MCF 10A (cell line): ENCODE measurements at regions not wholly inside any gene's neighbourhood (a gene's known extent, or its start where the extent isn't known, plus 50 kb on each side); places are given as distances from the start of the nearest gene placed in this dataset.

Experiments
- BruUV-seq: library from RNA; stranded (reverse); fragments of 400-500 nt; replicated peaks from 2 replicates; lab custom pipeline; 2021; lab: Mats Ljungman, UMichigan
- CTCF ChIA-PET: fragments of 300-600 bp; sonication (Branson Sonifier 250); formaldehyde crosslinking; extraction: SDS; loops from one replicate; lab custom pipeline; 2021; ENCODE audit warnings: antibody characterized with exemption, inconsistent platforms; lab: Yijun Ruan, JAX
- POLR2A ChIA-PET: fragments of 300-600, 350-650 bp; sonication (Branson Sonifier 250); formaldehyde crosslinking; extraction: SDS; loops from one replicate; lab custom pipeline; 2020; ENCODE audit warnings: antibody characterized with exemption, inconsistent platforms; lab: Yijun Ruan, JAX
- DNase-seq: peaks from one replicate; pipeline ENCODE4 v3.0.0-alpha.2; 2018; ENCODE audit not compliant: unreplicated experiment
- H3K27ac Mint-ChIP-seq: one replicate; pipeline ENCODE4 v1.8.0; 2022; ENCODE audit warnings: mild to moderate bottlenecking, low read depth, mixed read lengths; ENCODE audit not compliant: unreplicated experiment
- H3K27me3 Mint-ChIP-seq: one replicate; pipeline ENCODE4 v1.8.0; 2022; ENCODE audit warnings: mixed read lengths; ENCODE audit not compliant: insufficient read depth, unreplicated experiment
- H3K36me3 Mint-ChIP-seq: one replicate; pipeline ENCODE4 v1.8.0; 2022; ENCODE audit warnings: mild to moderate bottlenecking, moderate library complexity, mixed read lengths; ENCODE audit not compliant: insufficient read depth, unreplicated experiment
- H3K4me1 Mint-ChIP-seq: one replicate; pipeline ENCODE4 v1.8.0; 2022; ENCODE audit warnings: mixed read lengths; ENCODE audit not compliant: insufficient read depth, unreplicated experiment
- H3K4me3 Mint-ChIP-seq: one replicate; pipeline ENCODE4 v1.8.0; 2022; ENCODE audit warnings: mild to moderate bottlenecking, moderate library complexity, mixed read lengths; ENCODE audit not compliant: unreplicated experiment
- H3K9me3 Mint-ChIP-seq: one replicate; pipeline ENCODE4 v1.8.0; 2022; ENCODE audit warnings: mixed read lengths; ENCODE audit not compliant: unreplicated experiment
- intact Hi-C: fragments of 100-400 bp; cut with micrococcal nuclease; formaldehyde crosslinking; loops from 2 replicates; pipeline ENCODE4 v1.14.1; 2022
- TF ChIP-seq, protein P1 (sequence below): fragments of 200-600 bp; IDR thresholded peaks from one replicate; pipeline ENCODE4 v1.8.0; 2022; ENCODE audit warnings: antibody characterized with exemption, mild to moderate bottlenecking; ENCODE audit not compliant: unreplicated experiment

DNA sequence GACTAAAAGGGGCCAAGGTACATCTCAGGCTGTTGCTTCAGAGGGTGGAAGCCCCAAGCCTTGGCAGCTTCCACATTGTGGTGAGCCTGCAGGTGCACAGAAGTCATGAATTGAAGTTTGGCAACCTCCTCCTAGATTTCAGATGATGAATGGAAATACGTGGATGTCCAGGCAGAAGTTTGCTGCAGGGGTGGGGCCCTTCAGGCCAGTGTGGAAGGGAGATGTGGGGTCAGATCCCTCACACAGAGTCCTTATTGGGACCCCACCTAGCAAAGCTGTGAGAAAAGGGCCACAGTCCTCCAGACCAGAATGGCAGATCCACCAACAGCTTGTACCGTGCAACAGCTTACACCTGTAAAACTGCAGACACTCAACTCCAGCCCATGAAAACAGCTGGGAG lies 67.4 kb upstream of the PTGS2 start:
- Mint-ChIP-seq H3K27ac (no peak overlapping the region), H3K36me3 (no peaks in the 10 kb centered on the region), H3K27me3 (no peaks in the 10 kb centered on the region), H3K4me1 (peaks cover 4% of the 10 kb centered on the region), H3K4me3 (no peak overlapping the region), H3K9me3 (no peaks in the 10 kb centered on the region)
- no peak for DNase-seq
- intact Hi-C loops, result no loop called here
- POLR2A ChIA-PET, result no interaction called here
- TF ChIP-seq, protein P1, sequence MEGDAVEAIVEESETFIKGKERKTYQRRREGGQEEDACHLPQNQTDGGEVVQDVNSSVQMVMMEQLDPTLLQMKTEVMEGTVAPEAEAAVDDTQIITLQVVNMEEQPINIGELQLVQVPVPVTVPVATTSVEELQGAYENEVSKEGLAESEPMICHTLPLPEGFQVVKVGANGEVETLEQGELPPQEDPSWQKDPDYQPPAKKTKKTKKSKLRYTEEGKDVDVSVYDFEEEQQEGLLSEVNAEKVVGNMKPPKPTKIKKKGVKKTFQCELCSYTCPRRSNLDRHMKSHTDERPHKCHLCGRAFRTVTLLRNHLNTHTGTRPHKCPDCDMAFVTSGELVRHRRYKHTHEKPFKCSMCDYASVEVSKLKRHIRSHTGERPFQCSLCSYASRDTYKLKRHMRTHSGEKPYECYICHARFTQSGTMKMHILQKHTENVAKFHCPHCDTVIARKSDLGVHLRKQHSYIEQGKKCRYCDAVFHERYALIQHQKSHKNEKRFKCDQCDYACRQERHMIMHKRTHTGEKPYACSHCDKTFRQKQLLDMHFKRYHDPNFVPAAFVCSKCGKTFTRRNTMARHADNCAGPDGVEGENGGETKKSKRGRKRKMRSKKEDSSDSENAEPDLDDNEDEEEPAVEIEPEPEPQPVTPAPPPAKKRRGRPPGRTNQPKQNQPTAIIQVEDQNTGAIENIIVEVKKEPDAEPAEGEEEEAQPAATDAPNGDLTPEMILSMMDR, result no peak
- no TSS peak for BruUV-seq
- CTCF ChIA-PET, result interaction anchor here (0.9 to 1.8 kb wide), 2 partner anchors 25 to 142 kb away, joined by 3 to 7 read pairs; no protein-coding TSS in a partner anchor

DNA sequence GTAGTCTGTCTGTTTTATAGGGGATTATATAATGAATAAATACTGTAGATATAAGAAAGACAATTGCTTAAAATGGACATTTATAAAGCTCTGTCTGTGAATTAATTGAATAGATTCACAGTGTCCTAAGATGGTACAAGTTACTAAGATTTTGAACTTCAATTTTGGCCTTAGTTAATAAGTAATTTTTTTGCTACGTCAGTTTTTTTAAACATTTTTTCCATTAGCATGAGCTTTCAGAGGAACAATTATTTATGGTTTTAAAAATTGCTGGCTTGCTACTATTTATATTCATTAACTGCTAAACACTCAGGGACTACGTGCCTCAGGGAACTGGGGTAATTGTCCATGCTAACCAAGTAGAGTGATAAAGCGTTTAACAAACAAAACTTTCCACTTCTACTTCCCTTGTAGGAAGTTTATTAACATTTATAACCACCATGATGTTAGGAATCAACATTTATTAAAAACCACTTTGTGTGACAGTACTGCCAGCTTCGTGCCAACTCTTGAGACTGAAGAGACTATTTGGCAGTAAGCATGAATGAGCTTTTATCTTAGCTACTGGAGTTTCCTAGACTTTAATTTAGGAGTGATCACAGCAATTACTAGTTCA lies 65.4 kb upstream of the PTGS2 start:
- intact Hi-C loops, result no loop called here
- Mint-ChIP-seq H3K36me3 (no peaks in the 10 kb centered on the region), H3K4me1 (peaks cover 2% of the 10 kb centered on the region), H3K9me3 (no peaks in the 10 kb centered on the region), H3K27ac (no peak overlapping the region), H3K4me3 (no peak overlapping the region), H3K27me3 (no peaks in the 10 kb centered on the region)
- no peak for DNase-seq
- POLR2A ChIA-PET, result interaction anchor here (0.8 to 1.2 kb wide), 3 partner anchors 8 to 11 kb away, joined by 3 to 4 read pairs (median 4); no protein-coding TSS in a partner anchor
- BruUV-seq, result no TSS peak
- TF ChIP-seq, protein P1, result no peak
- CTCF ChIA-PET, result interaction anchor here (1.2 to 1.9 kb wide), 3 partner anchors 10 to 23 kb away, joined by 3 to 10 read pairs (median 4); no protein-coding TSS in a partner anchor

DNA sequence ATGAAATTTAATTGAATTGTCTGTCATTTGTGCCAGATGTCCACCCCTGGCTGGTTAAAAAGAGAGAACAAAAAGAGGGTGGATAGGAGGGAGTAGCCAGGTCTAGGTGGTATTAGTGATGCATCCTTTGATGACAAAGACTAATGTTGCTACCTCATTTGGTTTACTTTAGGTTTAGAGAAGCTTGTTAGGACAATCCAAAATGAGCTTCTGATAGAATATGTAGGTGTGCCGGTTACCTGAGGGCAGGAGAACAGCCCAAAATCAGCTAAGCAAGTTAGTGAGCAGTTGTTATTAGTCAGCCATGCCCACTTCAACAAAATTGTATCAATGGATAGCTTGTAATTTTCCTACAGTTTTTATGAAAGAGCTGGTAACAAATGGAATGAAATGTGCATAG lies 61.4 kb upstream of the PTGS2 start:
- Mint-ChIP-seq H3K36me3 (no peaks in the 10 kb centered on the region), H3K27me3 (no peaks in the 10 kb centered on the region), H3K27ac (no peak overlapping the region), H3K9me3 (no peaks in the 10 kb centered on the region), H3K4me1 (no peaks in the 10 kb centered on the region), H3K4me3 (no peak overlapping the region)
- intact Hi-C loops, result no loop called here
- CTCF ChIA-PET, result interaction anchor here (0.5 to 1.2 kb wide), 3 partner anchors 9 to 1615 kb away, joined by 3 read pairs; no protein-coding TSS in a partner anchor
- BruUV-seq, result no TSS peak
- no peak for DNase-seq
- TF ChIP-seq, protein P1, result no peak
- POLR2A ChIA-PET, result interaction anchor here (0.7 to 1.9 kb wide), 2 partner anchors 11 to 15 kb away, joined by 3 to 6 read pairs; no protein-coding TSS in a partner anchor

DNA sequence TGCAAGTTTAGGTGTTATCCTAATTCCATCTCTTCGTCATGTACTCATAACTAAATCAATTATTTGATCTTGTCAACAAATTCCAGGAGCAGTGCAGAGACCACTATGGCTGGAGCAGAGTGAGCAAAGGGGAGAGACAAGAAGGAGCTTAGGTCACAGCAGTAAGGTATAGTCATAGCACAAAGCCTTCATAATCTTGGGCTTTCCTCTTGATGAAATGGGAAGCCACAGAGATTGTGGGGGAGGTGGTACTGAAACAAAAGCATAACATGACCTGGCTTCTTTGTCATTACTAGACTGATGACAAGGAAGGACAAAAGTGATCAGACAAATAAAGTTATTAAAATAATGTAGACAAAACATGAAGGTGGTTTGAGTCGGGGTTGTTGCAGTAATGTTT lies 60.1 kb upstream of the PTGS2 start:
- intact Hi-C loops, result no loop called here
- TF ChIP-seq, protein P1, result no peak
- DNase-seq, result no peak
- Mint-ChIP-seq H3K4me1 (peaks cover 7% of the 10 kb centered on the region), H3K27me3 (no peaks in the 10 kb centered on the region), H3K4me3 (no peak overlapping the region), H3K36me3 (no peaks in the 10 kb centered on the region), H3K27ac (no peak overlapping the region), H3K9me3 (no peaks in the 10 kb centered on the region)
- ChIA-PET POLR2A (interaction anchor here (1.4 to 1.9 kb wide), 2 partner anchors 9 to 14 kb away, joined by 5 read pairs; no protein-coding TSS in a partner anchor), CTCF (interaction anchor here (0.8 to 1.6 kb wide), 5 partner anchors 8 to 175 kb away, joined by 3 to 5 read pairs (median 4); no protein-coding TSS in a partner anchor)
- no TSS peak for BruUV-seq
